Keratinocyte (primary cell): ENCODE measurements at regions not wholly inside any gene's neighbourhood (a gene's known extent, or its start where the extent isn't known, plus 50 kb on each side); places are given as distances from the start of the nearest gene placed in this dataset.
A peak's percentile ranks its signal among the peaks of the same experiment; 100 is the strongest.

Source experiments
- DNase-seq: peaks from one replicate; pipeline ENCODE4 v3.0.0-alpha.2; 2011; ENCODE audit warnings: low read depth, missing footprints, low spot score
- FAIRE-seq: peaks from 2 replicates; lab custom pipeline; 2011; peaks lifted over from hg19 to GRCh38; lab: Jason Lieb, UNC
- H2AFZ ChIP-seq: 2 replicates; pipeline ENCODE4 v1.6.0; 2012; ENCODE audit warnings: low read length, control low read depth, inconsistent platforms; ENCODE audit not compliant: control insufficient read depth
- H3K27ac ChIP-seq: 2 replicates; pipeline ENCODE4 v1.5.1; 2011; ENCODE audit warnings: low read length; ENCODE audit not compliant: control insufficient read depth, insufficient read depth
- H3K27me3 ChIP-seq: 3 replicates; pipeline ENCODE4 v1.6.0; 2011; ENCODE audit warnings: low read length; ENCODE audit not compliant: control insufficient read depth, insufficient read depth; ENCODE audit errors: extremely low read depth
- H3K36me3 ChIP-seq, 2 experiments: 2 replicates in 1 of 2; 3 replicates in 1 of 2; pipeline ENCODE4 v1.5.1; 2011; ENCODE audit warnings: low read length in 2 of 2, mild to moderate bottlenecking in 1 of 2; ENCODE audit not compliant: control insufficient read depth in 2 of 2, insufficient read depth in 2 of 2; ENCODE audit errors: extremely low read depth in 1 of 2
- H3K4me1 ChIP-seq: 3 replicates; pipeline ENCODE4 v1.5.1; 2011; ENCODE audit warnings: low read length; ENCODE audit not compliant: control insufficient read depth, insufficient read depth; ENCODE audit errors: extremely low read depth
- H3K4me2 ChIP-seq: 3 replicates; pipeline ENCODE4 v1.6.0; 2011; ENCODE audit warnings: low read depth, low read length; ENCODE audit not compliant: control insufficient read depth, insufficient read depth; ENCODE audit errors: extremely low read depth
- H3K4me3 ChIP-seq, 3 experiments: fragments of 200-600 bp in 1 of 3; sonication (generic) in 1 of 3; 2 replicates in 2 of 3; 3 replicates in 1 of 3; pipeline ENCODE4 v1.5.1; 2011 to 2016; ENCODE audit warnings: low read length in 3 of 3, mild to moderate bottlenecking in 3 of 3, control low read depth in 2 of 3, inconsistent platforms in 1 of 3, low read depth in 1 of 3, mixed read lengths in 1 of 3, mixed run types in 1 of 3, moderate library complexity in 1 of 3; ENCODE audit not compliant: control insufficient read depth in 2 of 3, insufficient read depth in 2 of 3; ENCODE audit errors: extremely low read depth in 1 of 3
- H3K79me2 ChIP-seq: 2 replicates; pipeline ENCODE4 v1.6.0; 2012; ENCODE audit warnings: low read length; ENCODE audit not compliant: control insufficient read depth, insufficient read depth
- H3K9ac ChIP-seq: 3 replicates; pipeline ENCODE4 v1.6.0; 2011; ENCODE audit warnings: low read length; ENCODE audit not compliant: control insufficient read depth, insufficient read depth; ENCODE audit errors: extremely low read depth
- H3K9me1 ChIP-seq: 3 replicates; pipeline ENCODE4 v1.6.0; 2011; ENCODE audit warnings: low read length; ENCODE audit not compliant: control insufficient read depth, insufficient read depth; ENCODE audit errors: extremely low read depth
- H3K9me3 ChIP-seq: 2 replicates; pipeline ENCODE4 v1.5.1; 2012; ENCODE audit warnings: low read depth, low read length; ENCODE audit not compliant: control insufficient read depth
- H4K20me1 ChIP-seq: 3 replicates; pipeline ENCODE4 v1.6.0; 2011; ENCODE audit warnings: low read length; ENCODE audit not compliant: control insufficient read depth, insufficient read depth; ENCODE audit errors: extremely low read depth
- CTCF ChIP-seq, 3 experiments: IDR thresholded peaks in 1 of 3; conservative IDR thresholded peaks in 1 of 3; optimal IDR thresholded peaks in 1 of 3; 2 replicates in 2 of 3; 3 replicates in 1 of 3; pipeline versions ENCODE3 to v1.5.1; 2011; ENCODE audit warnings: low read length in 3 of 3, mild to moderate bottlenecking in 3 of 3, moderate library complexity in 2 of 3, control low read depth in 1 of 3, inconsistent platforms in 1 of 3; ENCODE audit not compliant: insufficient read depth in 2 of 3; ENCODE audit errors: extremely low read depth in 1 of 3
- EZH2 ChIP-seq: IDR thresholded peaks from one replicate; pipeline ENCODE4 v1.6.1; 2012; ENCODE audit warnings: inconsistent platforms, mild to moderate bottlenecking, low read length, moderate library complexity
- dilution Hi-C: fragments of 300-500 bp; cut with MboI; formaldehyde crosslinking; loops from one replicate; pipeline ENCODE4 v1.7.0; 2020; ENCODE audit warnings: low sequenced_read_pairs; ENCODE audit not compliant: extremely low pct_ligation_motif_present

DNA sequence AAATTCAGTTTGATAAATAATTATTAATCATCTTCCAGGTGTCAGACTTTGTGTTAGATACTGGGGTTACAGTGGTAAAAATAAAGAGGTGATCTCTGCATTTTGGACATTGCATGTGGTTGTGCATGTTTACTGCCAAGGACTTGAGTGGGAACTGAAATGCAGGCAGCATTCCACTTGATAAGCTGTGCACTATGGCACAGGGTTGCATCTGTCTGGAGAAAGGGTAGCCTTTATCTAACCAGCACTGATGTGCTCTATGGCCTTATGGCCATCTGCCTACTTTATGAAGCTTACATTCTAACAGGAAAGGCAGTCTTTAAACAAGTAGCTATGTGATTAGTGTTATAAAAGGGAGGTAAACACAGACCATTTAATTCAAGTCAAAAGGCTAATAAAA, 53.0 kb upstream of the MLIP start:
- H4K20me1 ChIP-seq = no peaks in the 10 kb centered on the region
- H3K4me1 ChIP-seq = peaks cover 13% of the 10 kb centered on the region
- no peak for TF ChIP-seq CTCF (optimal IDR thresholded peaks at IDR 0.05 in 1 of 3, IDR thresholded peaks at IDR 0.05 in 1 of 3, conservative IDR thresholded peaks at IDR 0.05 in 1 of 3; ENCODE audit: extremely low read depth in 1 of 3, insufficient read depth in 2 of 3, low read length in 3 of 3)
- no peak for TF ChIP-seq EZH2
- DNase-seq (no peak), FAIRE-seq (no peak)
- no peak overlapping the region for H3K9ac ChIP-seq
- H3K4me2 ChIP-seq = no peak overlapping the region
- no peak overlapping the region for H2AFZ ChIP-seq
- no peak overlapping the region for H3K4me3 ChIP-seq
- H3K36me3 ChIP-seq = no peaks in the 10 kb centered on the region
- H3K9me3 ChIP-seq = no peaks in the 10 kb centered on the region
- H3K27me3 ChIP-seq = no peaks in the 10 kb centered on the region
- dilution Hi-C loops = no loop called here
- no peaks in the 10 kb centered on the region for H3K79me2 ChIP-seq
- H3K27ac ChIP-seq = no peak overlapping the region
- H3K9me1 ChIP-seq = no peaks in the 10 kb centered on the region

DNA sequence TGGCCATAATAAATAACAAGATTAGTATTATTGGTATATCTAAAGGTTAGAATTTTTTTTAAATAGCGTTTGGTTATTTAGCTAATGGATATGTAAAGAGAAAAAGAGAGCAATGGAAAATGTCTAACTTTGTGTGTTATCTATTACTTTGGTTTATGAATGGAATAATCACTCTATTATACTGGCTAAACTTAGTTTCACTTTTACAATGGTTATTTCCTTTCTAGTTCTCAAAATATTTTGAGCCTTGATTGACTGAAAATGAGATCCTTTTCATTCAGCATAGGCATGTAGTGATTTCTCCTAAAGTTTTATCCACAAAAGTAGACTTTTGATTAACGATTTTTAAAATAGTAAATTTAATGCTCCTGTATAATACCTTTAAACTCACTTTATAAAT, 51.6 kb upstream of the MLIP start:
- peak overlapping the region; percentile 66 for H3K4me2 ChIP-seq
- H3K4me1 ChIP-seq = peaks cover under 1% of the 10 kb centered on the region
- no peaks in the 10 kb centered on the region for H4K20me1 ChIP-seq
- no peak for DNase-seq
- TF ChIP-seq CTCF (optimal IDR thresholded peaks at IDR 0.05 in 1 of 3, IDR thresholded peaks at IDR 0.05 in 1 of 3, conservative IDR thresholded peaks at IDR 0.05 in 1 of 3; ENCODE audit: extremely low read depth in 1 of 3, insufficient read depth in 2 of 3, low read length in 3 of 3) (no peak), EZH2 (no peak)
- peak overlapping the region in 1 of 3 experiments; percentile 18 for H3K4me3 ChIP-seq
- no peaks in the 10 kb centered on the region for H3K9me1 ChIP-seq
- H3K27ac ChIP-seq = no peak overlapping the region
- dilution Hi-C loops = no loop called here
- no peaks in the 10 kb centered on the region for H3K9me3 ChIP-seq
- no peaks in the 10 kb centered on the region for H3K79me2 ChIP-seq
- no peak overlapping the region for H3K9ac ChIP-seq
- FAIRE-seq = no peak
- no peaks in the 10 kb centered on the region for H3K36me3 ChIP-seq
- no peak overlapping the region for H2AFZ ChIP-seq
- H3K27me3 ChIP-seq = no peaks in the 10 kb centered on the region
